ENCODE measurements at regions not wholly inside any gene's neighbourhood (a gene's known extent, or its start where the extent isn't known, plus 50 kb on each side); places are given as distances from the start of the nearest gene placed in this dataset.

DNA sequence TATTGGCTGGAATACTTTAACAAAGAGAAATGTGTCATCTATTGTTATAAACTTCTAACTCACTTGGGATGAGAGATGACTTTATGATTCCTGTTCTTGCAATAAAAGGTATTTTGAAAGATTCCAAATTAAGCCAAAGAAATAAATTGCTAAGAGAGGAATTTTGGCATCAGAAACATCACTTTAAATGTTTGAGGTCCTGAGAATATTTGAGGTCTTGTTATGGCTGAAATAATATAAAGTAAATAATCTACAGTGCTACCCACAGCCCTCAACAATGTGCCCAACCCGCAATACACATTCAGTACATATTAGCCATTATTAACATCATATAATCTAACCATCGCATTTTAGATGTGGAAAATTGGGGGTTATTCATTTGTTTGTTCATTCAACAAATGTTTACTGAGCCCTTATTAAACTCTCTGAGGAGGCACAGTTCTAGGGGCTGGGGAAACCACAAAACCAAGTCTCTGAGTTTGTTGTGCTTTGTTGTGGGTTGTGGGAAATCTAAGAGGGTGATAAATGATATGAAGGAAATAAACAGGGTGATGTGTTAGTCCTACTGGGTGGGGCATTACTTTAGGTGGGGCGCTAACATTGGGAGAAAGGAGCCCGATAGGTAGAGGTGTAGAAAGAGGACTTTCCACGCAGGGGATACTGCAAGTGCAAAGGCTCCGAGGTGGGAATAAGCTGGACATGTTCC, 135.2 kb upstream of the CLINT1 start:
- TF ChIP-seq, protein P1, sequence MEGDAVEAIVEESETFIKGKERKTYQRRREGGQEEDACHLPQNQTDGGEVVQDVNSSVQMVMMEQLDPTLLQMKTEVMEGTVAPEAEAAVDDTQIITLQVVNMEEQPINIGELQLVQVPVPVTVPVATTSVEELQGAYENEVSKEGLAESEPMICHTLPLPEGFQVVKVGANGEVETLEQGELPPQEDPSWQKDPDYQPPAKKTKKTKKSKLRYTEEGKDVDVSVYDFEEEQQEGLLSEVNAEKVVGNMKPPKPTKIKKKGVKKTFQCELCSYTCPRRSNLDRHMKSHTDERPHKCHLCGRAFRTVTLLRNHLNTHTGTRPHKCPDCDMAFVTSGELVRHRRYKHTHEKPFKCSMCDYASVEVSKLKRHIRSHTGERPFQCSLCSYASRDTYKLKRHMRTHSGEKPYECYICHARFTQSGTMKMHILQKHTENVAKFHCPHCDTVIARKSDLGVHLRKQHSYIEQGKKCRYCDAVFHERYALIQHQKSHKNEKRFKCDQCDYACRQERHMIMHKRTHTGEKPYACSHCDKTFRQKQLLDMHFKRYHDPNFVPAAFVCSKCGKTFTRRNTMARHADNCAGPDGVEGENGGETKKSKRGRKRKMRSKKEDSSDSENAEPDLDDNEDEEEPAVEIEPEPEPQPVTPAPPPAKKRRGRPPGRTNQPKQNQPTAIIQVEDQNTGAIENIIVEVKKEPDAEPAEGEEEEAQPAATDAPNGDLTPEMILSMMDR (IDR thresholded peaks at IDR 0.05; ENCODE audit: insufficient read depth, low read length, poor library complexity, severe bottlenecking), result no peak
- Histone ChIP-seq H3K27me3 (ENCODE audit: low read length) (no peaks in the 10 kb centered on the region), H3K9me3 (ENCODE audit: insufficient read depth, low read length) (no peaks in the 10 kb centered on the region), H3K4me3 (ENCODE audit: insufficient read depth, low read length, poor library complexity, severe bottlenecking) (no peak overlapping the region), H3K9ac (ENCODE audit: low read length) (no peak overlapping the region), H3K4me2 (ENCODE audit: low read depth, low read length, poor library complexity, severe bottlenecking) (no peak overlapping the region), H3K27ac (ENCODE audit: low read depth, low read length) (no peak overlapping the region), H3K36me3 (ENCODE audit: low read length) (no peaks in the 10 kb centered on the region), H3K79me2 (ENCODE audit: insufficient read depth, low read length) (no peaks in the 10 kb centered on the region), H3F3A (ENCODE audit: insufficient read depth) (no peaks in the 10 kb centered on the region), H4K20me1 (ENCODE audit: low read depth, low read length) (no peaks in the 10 kb centered on the region), H2AFZ (ENCODE audit: low read depth, low read length, severe bottlenecking) (no peak overlapping the region), H3K9me2 (replicated peaks; ENCODE audit: insufficient read depth, low read length) (no peaks in the 10 kb centered on the region)

GRCh38 chr5:157993201-157993600, 134.3 kb upstream of the CLINT1 start:
- no peaks in the 10 kb centered on the region for H3K36me3 ChIP-seq (ENCODE audit: low read length)
- H3F3A ChIP-seq (ENCODE audit: insufficient read depth), result no peaks in the 10 kb centered on the region
- TF ChIP-seq, protein P1 (IDR thresholded peaks at IDR 0.05; ENCODE audit: insufficient read depth, low read length, poor library complexity, severe bottlenecking), result no peak
- no peak for TF ChIP-seq EZH2phosphoT487 (conservative IDR thresholded peaks at IDR 0.05; ENCODE audit: low read length)
- H3K9ac ChIP-seq (ENCODE audit: low read length), result no peak overlapping the region
- H3K9me3 ChIP-seq (ENCODE audit: insufficient read depth, low read length), result no peaks in the 10 kb centered on the region
- H3K79me2 ChIP-seq (ENCODE audit: insufficient read depth, low read length), result no peaks in the 10 kb centered on the region
- no peaks in the 10 kb centered on the region for H3K27me3 ChIP-seq (ENCODE audit: low read length)
- no peaks in the 10 kb centered on the region for H3K9me2 ChIP-seq (replicated peaks; ENCODE audit: insufficient read depth, low read length)
- no peak overlapping the region for H2AFZ ChIP-seq (ENCODE audit: low read depth, low read length, severe bottlenecking)
- no peak overlapping the region for H3K27ac ChIP-seq (ENCODE audit: low read depth, low read length)
- no peak overlapping the region for H3K4me2 ChIP-seq (ENCODE audit: low read depth, low read length, poor library complexity, severe bottlenecking)
- no peak overlapping the region for H3K4me3 ChIP-seq (ENCODE audit: insufficient read depth, low read length, poor library complexity, severe bottlenecking)
- H4K20me1 ChIP-seq (ENCODE audit: low read depth, low read length), result no peaks in the 10 kb centered on the region

DNA sequence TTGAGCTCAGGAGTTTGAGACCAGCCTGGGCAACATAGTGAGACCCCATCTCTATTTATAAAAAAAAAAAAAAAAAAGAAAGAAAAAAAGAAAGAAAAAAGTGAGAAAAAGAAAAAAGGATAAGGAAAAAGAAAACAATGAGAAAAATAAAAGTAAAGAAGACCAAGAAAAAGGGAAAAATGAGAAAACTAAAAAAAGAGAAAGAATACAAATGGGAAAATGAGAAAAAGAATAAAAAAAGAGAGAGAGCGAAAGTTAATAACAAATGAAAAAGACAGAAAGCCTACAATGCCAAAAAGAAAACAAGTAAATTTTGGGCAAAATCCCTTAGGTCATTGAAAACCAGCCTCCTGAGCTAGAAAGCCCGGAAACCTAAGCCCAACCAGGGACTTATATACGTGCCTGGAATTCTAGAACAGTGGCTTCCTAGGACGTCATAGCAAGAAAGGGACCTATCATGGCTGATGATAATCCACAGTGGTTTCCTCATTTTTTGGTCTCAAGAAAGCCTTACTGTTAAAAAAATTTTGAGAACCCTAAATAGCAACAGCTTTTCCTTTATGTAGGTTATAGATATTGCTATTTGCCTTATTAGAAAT, 131.7 kb upstream of the CLINT1 start:
- Histone ChIP-seq H3K4me3 (ENCODE audit: insufficient read depth, low read length, poor library complexity, severe bottlenecking) (no peak overlapping the region), H2AFZ (ENCODE audit: low read depth, low read length, severe bottlenecking) (no peak overlapping the region), H3K27me3 (ENCODE audit: low read length) (no peaks in the 10 kb centered on the region), H3K9me3 (ENCODE audit: insufficient read depth, low read length) (no peaks in the 10 kb centered on the region), H4K20me1 (ENCODE audit: low read depth, low read length) (no peaks in the 10 kb centered on the region), H3K79me2 (ENCODE audit: insufficient read depth, low read length) (no peaks in the 10 kb centered on the region), H3K9me2 (replicated peaks; ENCODE audit: insufficient read depth, low read length) (no peaks in the 10 kb centered on the region), H3K36me3 (ENCODE audit: low read length) (no peaks in the 10 kb centered on the region), H3K4me2 (ENCODE audit: low read depth, low read length, poor library complexity, severe bottlenecking) (no peak overlapping the region), H3K27ac (ENCODE audit: low read depth, low read length) (no peak overlapping the region), H3K9ac (ENCODE audit: low read length) (no peak overlapping the region), H3F3A (ENCODE audit: insufficient read depth) (no peaks in the 10 kb centered on the region)
- TF ChIP-seq, protein P1 (IDR thresholded peaks at IDR 0.05; ENCODE audit: insufficient read depth, low read length, poor library complexity, severe bottlenecking), result no peak
- TF ChIP-seq EZH2phosphoT487 (conservative IDR thresholded peaks at IDR 0.05; ENCODE audit: low read length), result no peak

Data from SU-DHL-6 (cell line).